Caco-2 (cell line): ENCODE measurements at regions not wholly inside any gene's neighbourhood (a gene's known extent, or its start where the extent isn't known, plus 50 kb on each side); places are given as distances from the start of the nearest gene placed in this dataset.

Source experiments
- BruUV-seq: library from RNA; stranded (reverse); fragments of 400-500 nt; replicated peaks from 2 replicates; lab custom pipeline; 2021; lab: Mats Ljungman, UMichigan
- CTCF ChIA-PET: fragments of 300-600 bp; sonication (Branson Sonifier 250); formaldehyde crosslinking; loops from one replicate; lab custom pipeline; 2022; ENCODE audit warnings: antibody characterized with exemption; lab: Charles Lee
- POLR2A ChIA-PET: fragments of 300-600 bp; sonication (Branson Sonifier 250); formaldehyde crosslinking; loops from one replicate; lab custom pipeline; 2022; ENCODE audit warnings: antibody characterized with exemption; lab: Charles Lee
- DNase-seq, 2 experiments: peaks; one replicate each; pipeline versions ENCODE4 v3.0.0 to v3.0.0-alpha.2; 2020 to 2022
- H3K27me3 ChIP-seq: replicated peaks from 2 replicates; pipeline ENCODE4 v1.6.0; 2011; ENCODE audit warnings: low read length; ENCODE audit not compliant: control insufficient read depth, insufficient read depth
- H3K36me3 ChIP-seq: 2 replicates; pipeline ENCODE4 v1.5.1; 2011; ENCODE audit warnings: low read length; ENCODE audit not compliant: control insufficient read depth, insufficient read depth
- H3K4me1 ChIP-seq: fragments of 250-450 bp; sonication (Bioruptor Pico); 2 replicates; pipeline ENCODE4 v1.5.1; 2020; ENCODE audit warnings: mild to moderate bottlenecking
- H3K4me3 ChIP-seq: 2 replicates; pipeline ENCODE4 v1.5.1; 2011; ENCODE audit warnings: low read depth, mild to moderate bottlenecking, control low read depth, low read length
- H3K9me3 ChIP-seq: fragments of 250-450 bp; sonication (Bioruptor Pico); 2 replicates; pipeline ENCODE4 v1.5.1; 2020; ENCODE audit warnings: mild to moderate bottlenecking, moderate library complexity
- H3K27ac Mint-ChIP-seq: one replicate; pipeline ENCODE4 v1.8.0; 2022; ENCODE audit warnings: mixed read lengths; ENCODE audit not compliant: unreplicated experiment
- H3K27me3 Mint-ChIP-seq: one replicate; pipeline ENCODE4 v1.8.0; 2022; ENCODE audit warnings: mixed read lengths; ENCODE audit not compliant: insufficient read depth, unreplicated experiment
- H3K36me3 Mint-ChIP-seq: one replicate; pipeline ENCODE4 v1.8.0; 2022; ENCODE audit warnings: mild to moderate bottlenecking, mixed read lengths; ENCODE audit not compliant: insufficient read depth, unreplicated experiment
- H3K4me1 Mint-ChIP-seq: one replicate; pipeline ENCODE4 v1.8.0; 2022; ENCODE audit warnings: low read depth, mixed read lengths; ENCODE audit not compliant: unreplicated experiment
- H3K4me3 Mint-ChIP-seq: one replicate; pipeline ENCODE4 v1.8.0; 2022; ENCODE audit warnings: mild to moderate bottlenecking, moderate library complexity, mixed read lengths; ENCODE audit not compliant: unreplicated experiment
- H3K9me3 Mint-ChIP-seq: one replicate; pipeline ENCODE4 v1.8.0; 2022; ENCODE audit warnings: mixed read lengths; ENCODE audit not compliant: unreplicated experiment
- CTCF ChIP-seq, 2 experiments: fragments of 200-600 bp in 1 of 2; IDR thresholded peaks; 1 replicate in 1 of 2; 2 replicates in 1 of 2; pipeline versions ENCODE4 v1.5.1 to v1.8.0; 2011 to 2022; ENCODE audit warnings: antibody characterized with exemption in 1 of 2, control low read depth in 1 of 2, inconsistent platforms in 1 of 2, low read depth in 1 of 2, low read length in 1 of 2, mild to moderate bottlenecking in 1 of 2, moderate library complexity in 1 of 2; ENCODE audit not compliant: insufficient read depth in 1 of 2, severe bottlenecking in 1 of 2, unreplicated experiment in 1 of 2
- intact Hi-C: fragments of 100-400 bp; cut with micrococcal nuclease; formaldehyde crosslinking; loops from one replicate; pipeline ENCODE4 v1.10.0; 2022; ENCODE audit not compliant: unreplicated experiment

GRCh38 chr3:7913283-7913682 lies 588.3 kb upstream of the LMCD1 start:
- Mint-ChIP-seq H3K4me1 (no peaks in the 10 kb centered on the region), H3K4me3 (no peak overlapping the region), H3K36me3 (no peaks in the 10 kb centered on the region), H3K27me3 (peaks cover 14% of the 10 kb centered on the region), H3K27ac (no peak overlapping the region), H3K9me3 (no peaks in the 10 kb centered on the region)
- intact Hi-C loops: no loop called here
- ChIA-PET POLR2A (no interaction called here), CTCF (no interaction called here)
- H3K36me3 ChIP-seq: no peaks in the 10 kb centered on the region
- BruUV-seq: no TSS peak
- H3K27me3 ChIP-seq: no peaks in the 10 kb centered on the region
- no peaks in the 10 kb centered on the region for H3K4me1 ChIP-seq
- TF ChIP-seq CTCF (IDR thresholded peaks at IDR 0.05; ENCODE audit: insufficient read depth in 1 of 2, low read depth in 1 of 2, low read length in 1 of 2, severe bottlenecking in 1 of 2, unreplicated experiment in 1 of 2): no peak
- H3K9me3 ChIP-seq: no peaks in the 10 kb centered on the region
- H3K4me3 ChIP-seq: no peak overlapping the region
- DNase-seq: no peak

- H3K4me3 ChIP-seq: no peak overlapping the region
- Mint-ChIP-seq H3K27ac (no peak overlapping the region), H3K9me3 (no peaks in the 10 kb centered on the region), H3K4me1 (no peaks in the 10 kb centered on the region), H3K4me3 (no peak overlapping the region), H3K36me3 (no peaks in the 10 kb centered on the region), H3K27me3 (peaks cover 10% of the 10 kb centered on the region)
- H3K4me1 ChIP-seq: no peaks in the 10 kb centered on the region
- POLR2A ChIA-PET: no interaction called here
- DNase-seq: no peak
- CTCF ChIA-PET: no interaction called here
- H3K27me3 ChIP-seq: no peaks in the 10 kb centered on the region
- BruUV-seq: no TSS peak
- H3K36me3 ChIP-seq: no peaks in the 10 kb centered on the region
- intact Hi-C loops: no loop called here
- no peak for TF ChIP-seq CTCF (IDR thresholded peaks at IDR 0.05; ENCODE audit: insufficient read depth in 1 of 2, low read depth in 1 of 2, low read length in 1 of 2, severe bottlenecking in 1 of 2, unreplicated experiment in 1 of 2)
- no peaks in the 10 kb centered on the region for H3K9me3 ChIP-seq
Observed at GRCh38 chr3:7915356-7915755, 586.3 kb upstream of the LMCD1 start.

GRCh38 chr3:7917443-7918151 lies 584.0 kb upstream of the LMCD1 start:
- Histone ChIP-seq H3K36me3 (no peaks in the 10 kb centered on the region), H3K27me3 (no peaks in the 10 kb centered on the region), H3K4me3 (no peak overlapping the region), H3K9me3 (no peaks in the 10 kb centered on the region), H3K4me1 (no peaks in the 10 kb centered on the region)
- no peak overlapping the region for H3K27ac Mint-ChIP-seq
- H3K27me3 Mint-ChIP-seq: peaks cover 6% of the 10 kb centered on the region
- H3K9me3 Mint-ChIP-seq: no peaks in the 10 kb centered on the region
- intact Hi-C loops: no loop called here
- no TSS peak for BruUV-seq
- no peaks in the 10 kb centered on the region for H3K36me3 Mint-ChIP-seq
- POLR2A ChIA-PET: no interaction called here
- no peak for TF ChIP-seq CTCF (IDR thresholded peaks at IDR 0.05; ENCODE audit: insufficient read depth in 1 of 2, low read depth in 1 of 2, low read length in 1 of 2, severe bottlenecking in 1 of 2, unreplicated experiment in 1 of 2)
- CTCF ChIA-PET: no interaction called here
- H3K4me3 Mint-ChIP-seq: no peak overlapping the region
- DNase-seq: no peak
- H3K4me1 Mint-ChIP-seq: no peaks in the 10 kb centered on the region
